Fibroblast of mammary gland (primary cell): ENCODE measurements at regions not wholly inside any gene's neighbourhood (a gene's known extent, or its start where the extent isn't known, plus 50 kb on each side); places are given as distances from the start of the nearest gene placed in this dataset.
"Not testable (repeated sequence)": the region's sequence is repeated elsewhere in the genome, so short reads cannot be mapped to it uniquely, and the experiment has no call there.

Source experiments
- DNase-seq: peaks from one replicate; pipeline ENCODE4 v3.0.0-alpha.2; 2010; ENCODE audit warnings: low read depth
- H3K4me3 ChIP-seq: 2 replicates; pipeline ENCODE4 v1.5.1; 2011; ENCODE audit warnings: low read depth, mild to moderate bottlenecking, low read length, moderate library complexity; ENCODE audit not compliant: control insufficient read depth
- CTCF ChIP-seq: conservative IDR thresholded peaks from 2 replicates; pipeline ENCODE4 v1.5.1; 2011; ENCODE audit warnings: low read depth, low read length, inconsistent platforms; ENCODE audit not compliant: control insufficient read depth, insufficient read depth

- H3K4me3 ChIP-seq, result not testable (repeated sequence)
- DNase-seq, result peak; percentile 51
Observed at GRCh38 chr16:88166209-88166773, 215.1 kb downstream of the BANP start.

- DNase-seq, result peak; percentile 10
- not testable (repeated sequence) for H3K4me3 ChIP-seq
Observed at GRCh38 chr16:88167798-88168556, 214.8 kb upstream of the ZNF469 start.

GRCh38 chr16:88168557-88168949 lies 214.2 kb upstream of the ZNF469 start:
- DNase-seq, result not testable (repeated sequence)

GRCh38 chr16:88169136-88169830 lies 213.5 kb upstream of the ZNF469 start:
- not testable (repeated sequence) for DNase-seq, H3K4me3 ChIP-seq

More at GRCh38 chr16:88168557-88168949, 214.2 kb upstream of the ZNF469 start:
- not testable (repeated sequence) for H3K4me3 ChIP-seq

GRCh38 chr16:88169831-88170165 lies 213.0 kb upstream of the ZNF469 start:
- not testable (repeated sequence) for DNase-seq, H3K4me3 ChIP-seq

GRCh38 chr16:88170528-88170991 lies 212.2 kb upstream of the ZNF469 start:
- DNase-seq, result no peak
- no peak overlapping the region for H3K4me3 ChIP-seq
- no peak for TF ChIP-seq CTCF

GRCh38 chr16:88171126-88171525 lies 211.6 kb upstream of the ZNF469 start:
- not testable (repeated sequence) for DNase-seq, H3K4me3 ChIP-seq

GRCh38 chr16:88176184-88176583 lies 206.6 kb upstream of the ZNF469 start:
- H3K4me3 ChIP-seq, DNase-seq: not testable (repeated sequence)

- not testable (repeated sequence) for DNase-seq, H3K4me3 ChIP-seq
Observed at GRCh38 chr16:88176591-88177180, 206.1 kb upstream of the ZNF469 start.

- not testable (repeated sequence) for DNase-seq, H3K4me3 ChIP-seq
Observed at GRCh38 chr16:88178251-88178650, 204.5 kb upstream of the ZNF469 start.

GRCh38 chr16:88178896-88179295 lies 203.9 kb upstream of the ZNF469 start:
- not testable (repeated sequence) for DNase-seq, H3K4me3 ChIP-seq

GRCh38 chr16:88182967-88183881 lies 199.5 kb upstream of the ZNF469 start:
- not testable (repeated sequence) for DNase-seq, H3K4me3 ChIP-seq

- H3K4me3 ChIP-seq, DNase-seq: not testable (repeated sequence)
Observed at GRCh38 chr16:88184053-88184452, 198.7 kb upstream of the ZNF469 start.

- H3K4me3 ChIP-seq, DNase-seq: not testable (repeated sequence)
Observed at GRCh38 chr16:88184566-88185355, 198.0 kb upstream of the ZNF469 start.

- DNase-seq, H3K4me3 ChIP-seq: not testable (repeated sequence)
Observed at GRCh38 chr16:88185406-88185805, 197.4 kb upstream of the ZNF469 start.
